ENCODE measurements at regions not wholly inside any gene's neighbourhood (a gene's known extent, or its start where the extent isn't known, plus 50 kb on each side); places are given as distances from the start of the nearest gene placed in this dataset.
A peak's percentile ranks its signal among the peaks of the same experiment; 100 is the strongest.
"Not testable (repeated sequence)": the region's sequence is repeated elsewhere in the genome, so short reads cannot be mapped to it uniquely, and the experiment has no call there.

- peak in 1 of 2 donors; percentile 22 for DNase-seq
Measured at GRCh38 chr22:35475545-35475944, 65.1 kb upstream of the RASD2 start.

- no peak for DNase-seq
Measured at GRCh38 chr22:35476341-35476740, 64.3 kb upstream of the RASD2 start.

- DNase-seq: peak; percentile 14 to 88
Measured at GRCh38 chr22:35477911-35478582, 62.6 kb upstream of the RASD2 start.

- DNase-seq: no peak
Measured at GRCh38 chr22:35478633-35479107, 62.0 kb upstream of the RASD2 start.

- DNase-seq: no peak
Measured at GRCh38 chr22:35479359-35479758, 61.3 kb upstream of the RASD2 start.

GRCh38 chr22:35479985-35480550 lies 60.6 kb upstream of the RASD2 start:
- no peak for DNase-seq

- no peak for DNase-seq
Measured at GRCh38 chr22:35480627-35481550, 59.7 kb upstream of the RASD2 start.

GRCh38 chr22:35482311-35482710 lies 58.3 kb upstream of the RASD2 start:
- DNase-seq: no peak

GRCh38 chr22:35482974-35483373 lies 57.7 kb upstream of the RASD2 start:
- no peak for DNase-seq

GRCh38 chr22:35483730-35484129 lies 56.9 kb upstream of the RASD2 start:
- no peak for DNase-seq

GRCh38 chr22:35484651-35485556 lies 55.7 kb upstream of the RASD2 start:
- DNase-seq: no peak

GRCh38 chr22:35486116-35486631 lies 54.5 kb upstream of the RASD2 start:
- no peak for DNase-seq

- DNase-seq: not testable (repeated sequence)
Measured at GRCh38 chr22:35487623-35488022, 53.0 kb upstream of the RASD2 start.

- no peak for DNase-seq
Measured at GRCh38 chr22:35488513-35488912, 52.1 kb upstream of the RASD2 start.

- no peak for DNase-seq
Measured at GRCh38 chr22:35489239-35489638, 51.4 kb upstream of the RASD2 start.

Data from bone marrow (tissue), 2 donors.